Calu3 (cell line): ENCODE measurements at regions not wholly inside any gene's neighbourhood (a gene's known extent, or its start where the extent isn't known, plus 50 kb on each side); places are given as distances from the start of the nearest gene placed in this dataset.

Source experiments
- BruUV-seq: library from RNA; stranded (reverse); fragments of 400-500 nt; replicated peaks from 2 replicates; lab custom pipeline; 2021; lab: Mats Ljungman, UMichigan
- CTCF ChIA-PET: fragments of 300-600 bp; sonication (Branson Sonifier 250); formaldehyde crosslinking; loops from one replicate; lab custom pipeline; 2022; ENCODE audit warnings: antibody characterized with exemption; lab: Charles Lee
- DNase-seq: peaks from one replicate; pipeline ENCODE4 v3.0.0; 2022
- H3K27ac Mint-ChIP-seq: one replicate; pipeline ENCODE4 v1.8.0; 2022; ENCODE audit warnings: mixed read lengths; ENCODE audit not compliant: unreplicated experiment
- H3K27me3 Mint-ChIP-seq: one replicate; pipeline ENCODE4 v1.8.0; 2022; ENCODE audit warnings: mixed read lengths; ENCODE audit not compliant: unreplicated experiment
- H3K36me3 Mint-ChIP-seq: one replicate; pipeline ENCODE4 v1.8.0; 2022; ENCODE audit warnings: mild to moderate bottlenecking, moderate library complexity, mixed read lengths; ENCODE audit not compliant: insufficient read depth, unreplicated experiment
- H3K4me1 Mint-ChIP-seq: one replicate; pipeline ENCODE4 v1.8.0; 2022; ENCODE audit warnings: mild to moderate bottlenecking, low read depth, mixed read lengths; ENCODE audit not compliant: unreplicated experiment
- H3K4me3 Mint-ChIP-seq: one replicate; pipeline ENCODE4 v1.8.0; 2022; ENCODE audit warnings: mild to moderate bottlenecking, low read depth, moderate library complexity, mixed read lengths; ENCODE audit not compliant: unreplicated experiment
- H3K9me3 Mint-ChIP-seq: one replicate; pipeline ENCODE4 v1.8.0; 2022; ENCODE audit warnings: low read depth, mixed read lengths; ENCODE audit not compliant: unreplicated experiment
- intact Hi-C: fragments of 100-400 bp; cut with micrococcal nuclease; formaldehyde crosslinking; loops from one replicate; pipeline ENCODE4 v1.10.0; 2022; ENCODE audit not compliant: unreplicated experiment
- TF ChIP-seq, protein P1 (sequence below): fragments of 200-600 bp; IDR thresholded peaks from one replicate; pipeline ENCODE4 v1.8.0; 2022; ENCODE audit warnings: antibody characterized with exemption; ENCODE audit not compliant: unreplicated experiment

- peaks cover 52% of the 10 kb centered on the region for H3K27me3 Mint-ChIP-seq
- no peaks in the 10 kb centered on the region for H3K9me3 Mint-ChIP-seq
- no peaks in the 10 kb centered on the region for H3K36me3 Mint-ChIP-seq
- intact Hi-C loops = no loop called here
- no TSS peak for BruUV-seq
- TF ChIP-seq, protein P1, sequence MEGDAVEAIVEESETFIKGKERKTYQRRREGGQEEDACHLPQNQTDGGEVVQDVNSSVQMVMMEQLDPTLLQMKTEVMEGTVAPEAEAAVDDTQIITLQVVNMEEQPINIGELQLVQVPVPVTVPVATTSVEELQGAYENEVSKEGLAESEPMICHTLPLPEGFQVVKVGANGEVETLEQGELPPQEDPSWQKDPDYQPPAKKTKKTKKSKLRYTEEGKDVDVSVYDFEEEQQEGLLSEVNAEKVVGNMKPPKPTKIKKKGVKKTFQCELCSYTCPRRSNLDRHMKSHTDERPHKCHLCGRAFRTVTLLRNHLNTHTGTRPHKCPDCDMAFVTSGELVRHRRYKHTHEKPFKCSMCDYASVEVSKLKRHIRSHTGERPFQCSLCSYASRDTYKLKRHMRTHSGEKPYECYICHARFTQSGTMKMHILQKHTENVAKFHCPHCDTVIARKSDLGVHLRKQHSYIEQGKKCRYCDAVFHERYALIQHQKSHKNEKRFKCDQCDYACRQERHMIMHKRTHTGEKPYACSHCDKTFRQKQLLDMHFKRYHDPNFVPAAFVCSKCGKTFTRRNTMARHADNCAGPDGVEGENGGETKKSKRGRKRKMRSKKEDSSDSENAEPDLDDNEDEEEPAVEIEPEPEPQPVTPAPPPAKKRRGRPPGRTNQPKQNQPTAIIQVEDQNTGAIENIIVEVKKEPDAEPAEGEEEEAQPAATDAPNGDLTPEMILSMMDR = no peak
- CTCF ChIA-PET = no interaction called here
- H3K27ac Mint-ChIP-seq = no peak overlapping the region
- H3K4me1 Mint-ChIP-seq = no peaks in the 10 kb centered on the region
- H3K4me3 Mint-ChIP-seq = no peak overlapping the region
- DNase-seq = no peak
Measured at GRCh38 chr1:226793620-226794276, 54.7 kb upstream of the ITPKB start.

GRCh38 chr1:226792368-226792767 lies 53.3 kb upstream of the ITPKB start:
- CTCF ChIA-PET = interaction anchor here (0.6 kb wide), 1 partner anchor 168 kb away, joined by 3 read pairs; no protein-coding TSS in a partner anchor
- H3K9me3 Mint-ChIP-seq = no peaks in the 10 kb centered on the region
- H3K4me3 Mint-ChIP-seq = no peak overlapping the region
- BruUV-seq = no TSS peak
- no peak overlapping the region for H3K27ac Mint-ChIP-seq
- no peaks in the 10 kb centered on the region for H3K4me1 Mint-ChIP-seq
- peaks cover 59% of the 10 kb centered on the region for H3K27me3 Mint-ChIP-seq
- no peaks in the 10 kb centered on the region for H3K36me3 Mint-ChIP-seq
- intact Hi-C loops = no loop called here
- TF ChIP-seq, protein P1 = no peak
- DNase-seq = no peak

GRCh38 chr1:226790545-226791181 lies 51.6 kb upstream of the ITPKB start:
- intact Hi-C loops = no loop called here
- no TSS peak for BruUV-seq
- no peak overlapping the region for H3K27ac Mint-ChIP-seq
- no peaks in the 10 kb centered on the region for H3K9me3 Mint-ChIP-seq
- CTCF ChIA-PET = no interaction called here
- H3K4me1 Mint-ChIP-seq = no peaks in the 10 kb centered on the region
- no peaks in the 10 kb centered on the region for H3K36me3 Mint-ChIP-seq
- H3K27me3 Mint-ChIP-seq = peaks cover 68% of the 10 kb centered on the region
- DNase-seq = no peak
- no peak overlapping the region for H3K4me3 Mint-ChIP-seq
- TF ChIP-seq, protein P1 = no peak

GRCh38 chr1:226788965-226789364 lies 49.9 kb upstream of the ITPKB start:
- TF ChIP-seq, protein P1 = no peak
- BruUV-seq = no TSS peak
- Mint-ChIP-seq H3K27me3 (peaks cover 60% of the 10 kb centered on the region), H3K36me3 (no peaks in the 10 kb centered on the region), H3K4me1 (no peaks in the 10 kb centered on the region), H3K4me3 (no peak overlapping the region), H3K9me3 (no peaks in the 10 kb centered on the region), H3K27ac (no peak overlapping the region)
- no peak for DNase-seq
- CTCF ChIA-PET = no interaction called here
- intact Hi-C loops = no loop called here
